ENCODE measurements at regions not wholly inside any gene's neighbourhood (a gene's known extent, or its start where the extent isn't known, plus 50 kb on each side); places are given as distances from the start of the nearest gene placed in this dataset.

GRCh38 chr15:69808756-69809155, 289.0 kb downstream of the TLE3 start:
- no peak for TF ChIP-seq REST (IDR thresholded peaks at IDR 0.05; ENCODE audit: low read depth)
- no peak for TF ChIP-seq FOXM1 (IDR thresholded peaks at IDR 0.05; ENCODE audit: borderline replicate concordance, low read depth)
- no peak for TF ChIP-seq TAF1 (IDR thresholded peaks at IDR 0.05; ENCODE audit: low read depth)

Measured in Ishikawa (cell line).